Nephron progenitor cell (in vitro differentiated cells): ENCODE measurements at regions not wholly inside any gene's neighbourhood (a gene's known extent, or its start where the extent isn't known, plus 50 kb on each side); places are given as distances from the start of the nearest gene placed in this dataset.

Experiments
- DNase-seq: peaks from one replicate; pipeline ENCODE4 v3.0.0; 2021
- H3K27ac Mint-ChIP-seq: 2 replicates; pipeline ENCODE4 v1.8.0; 2021; ENCODE audit warnings: mild to moderate bottlenecking, moderate library complexity, mixed read lengths
- H3K27me3 Mint-ChIP-seq: 2 replicates; pipeline ENCODE4 v1.8.0; 2021; ENCODE audit warnings: mild to moderate bottlenecking, low read depth, mixed read lengths; ENCODE audit not compliant: poor library complexity
- H3K36me3 Mint-ChIP-seq: 2 replicates; pipeline ENCODE4 v1.8.0; 2021; ENCODE audit warnings: low read depth, mixed read lengths
- H3K4me1 Mint-ChIP-seq: 2 replicates; pipeline ENCODE4 v1.8.0; 2021; ENCODE audit warnings: mixed read lengths
- H3K4me3 Mint-ChIP-seq: 2 replicates; pipeline ENCODE4 v1.8.0; 2021; ENCODE audit warnings: mild to moderate bottlenecking, moderate library complexity, mixed read lengths
- H3K9me3 Mint-ChIP-seq: 2 replicates; pipeline ENCODE4 v1.8.0; 2021; ENCODE audit warnings: mild to moderate bottlenecking, moderate library complexity, mixed read lengths
- TF ChIP-seq, protein P1 (sequence below): fragments of 200-600 bp; sonication (generic); IDR thresholded peaks from 2 replicates; pipeline ENCODE4 v1.5.0; 2021; ENCODE audit warnings: antibody characterized with exemption

GRCh38 chr14:38959021-38959420, 144.0 kb downstream of the SEC23A start:
- H3K9me3 Mint-ChIP-seq, result no peaks in the 10 kb centered on the region
- peaks cover 6% of the 10 kb centered on the region for H3K4me1 Mint-ChIP-seq
- TF ChIP-seq, protein P1, sequence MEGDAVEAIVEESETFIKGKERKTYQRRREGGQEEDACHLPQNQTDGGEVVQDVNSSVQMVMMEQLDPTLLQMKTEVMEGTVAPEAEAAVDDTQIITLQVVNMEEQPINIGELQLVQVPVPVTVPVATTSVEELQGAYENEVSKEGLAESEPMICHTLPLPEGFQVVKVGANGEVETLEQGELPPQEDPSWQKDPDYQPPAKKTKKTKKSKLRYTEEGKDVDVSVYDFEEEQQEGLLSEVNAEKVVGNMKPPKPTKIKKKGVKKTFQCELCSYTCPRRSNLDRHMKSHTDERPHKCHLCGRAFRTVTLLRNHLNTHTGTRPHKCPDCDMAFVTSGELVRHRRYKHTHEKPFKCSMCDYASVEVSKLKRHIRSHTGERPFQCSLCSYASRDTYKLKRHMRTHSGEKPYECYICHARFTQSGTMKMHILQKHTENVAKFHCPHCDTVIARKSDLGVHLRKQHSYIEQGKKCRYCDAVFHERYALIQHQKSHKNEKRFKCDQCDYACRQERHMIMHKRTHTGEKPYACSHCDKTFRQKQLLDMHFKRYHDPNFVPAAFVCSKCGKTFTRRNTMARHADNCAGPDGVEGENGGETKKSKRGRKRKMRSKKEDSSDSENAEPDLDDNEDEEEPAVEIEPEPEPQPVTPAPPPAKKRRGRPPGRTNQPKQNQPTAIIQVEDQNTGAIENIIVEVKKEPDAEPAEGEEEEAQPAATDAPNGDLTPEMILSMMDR, result no peak
- peaks cover 3% of the 10 kb centered on the region for H3K27me3 Mint-ChIP-seq
- no peak for DNase-seq
- no peak overlapping the region for H3K4me3 Mint-ChIP-seq
- H3K27ac Mint-ChIP-seq, result no peak overlapping the region
- H3K36me3 Mint-ChIP-seq, result no peaks in the 10 kb centered on the region

DNA sequence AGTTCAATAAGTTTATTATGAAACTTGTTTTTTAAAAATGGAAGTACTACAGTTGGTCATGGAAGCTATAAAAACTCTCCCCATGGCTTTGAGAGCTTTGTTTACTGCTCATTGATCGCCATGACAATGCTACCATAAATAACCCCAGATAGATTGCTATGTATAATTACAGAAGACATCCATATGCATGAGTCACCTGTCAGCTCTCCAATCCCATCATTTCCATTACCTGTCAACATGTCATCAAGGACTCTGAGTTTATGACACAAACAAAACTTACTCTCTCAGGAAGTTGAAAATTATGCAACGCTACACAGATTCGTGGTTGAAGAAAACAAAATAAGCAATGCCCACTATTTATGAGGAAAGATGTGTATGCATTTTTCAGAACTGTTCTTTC, 144.4 kb downstream of the SEC23A start:
- H3K9me3 Mint-ChIP-seq, result no peaks in the 10 kb centered on the region
- H3K36me3 Mint-ChIP-seq, result no peaks in the 10 kb centered on the region
- H3K4me1 Mint-ChIP-seq, result peaks cover 6% of the 10 kb centered on the region
- DNase-seq, result no peak
- peaks cover 3% of the 10 kb centered on the region for H3K27me3 Mint-ChIP-seq
- TF ChIP-seq, protein P1, result no peak
- no peak overlapping the region for H3K27ac Mint-ChIP-seq
- no peak overlapping the region for H3K4me3 Mint-ChIP-seq

GRCh38 chr14:38951451-38951850, 151.6 kb downstream of the SEC23A start:
- H3K27me3 Mint-ChIP-seq, result peaks cover 3% of the 10 kb centered on the region
- no peak overlapping the region for H3K27ac Mint-ChIP-seq
- no peak for DNase-seq
- H3K9me3 Mint-ChIP-seq, result peaks cover 4% of the 10 kb centered on the region
- no peaks in the 10 kb centered on the region for H3K36me3 Mint-ChIP-seq
- TF ChIP-seq, protein P1, result no peak
- no peaks in the 10 kb centered on the region for H3K4me1 Mint-ChIP-seq
- no peak overlapping the region for H3K4me3 Mint-ChIP-seq

DNA sequence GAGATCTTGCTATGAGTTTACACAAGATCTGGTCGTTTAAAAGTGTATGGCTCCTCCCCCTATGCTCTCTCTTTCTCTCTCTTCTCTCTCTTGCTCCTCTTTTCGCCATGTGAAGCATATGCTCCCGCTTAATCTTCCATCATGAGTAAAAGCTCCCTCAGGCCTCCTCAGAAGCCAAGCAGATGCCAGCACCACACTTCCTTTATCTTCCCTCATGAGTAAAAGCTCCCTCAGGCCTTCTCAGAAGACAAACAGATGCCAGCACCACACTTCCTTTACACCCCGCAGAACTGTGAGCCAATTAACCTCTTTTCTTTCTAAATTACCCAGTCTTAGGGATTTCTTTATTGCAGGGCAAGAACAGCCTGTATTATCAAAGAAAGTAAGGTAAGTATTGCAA, 152.4 kb downstream of the SEC23A start:
- Mint-ChIP-seq H3K4me1 (no peaks in the 10 kb centered on the region), H3K4me3 (no peak overlapping the region), H3K36me3 (no peaks in the 10 kb centered on the region), H3K9me3 (peaks cover 4% of the 10 kb centered on the region), H3K27me3 (peaks cover under 1% of the 10 kb centered on the region), H3K27ac (no peak overlapping the region)
- TF ChIP-seq, protein P1, result no peak
- DNase-seq, result no peak

GRCh38 chr14:38948576-38948975, 154.5 kb downstream of the SEC23A start:
- H3K4me3 Mint-ChIP-seq, result no peak overlapping the region
- H3K4me1 Mint-ChIP-seq, result no peaks in the 10 kb centered on the region

GRCh38 chr14:38948171-38948570, 154.9 kb downstream of the SEC23A start:
- TF ChIP-seq, protein P1, result no peak
- H3K4me3 Mint-ChIP-seq, result no peak overlapping the region
- peaks cover 4% of the 10 kb centered on the region for H3K9me3 Mint-ChIP-seq
- no peaks in the 10 kb centered on the region for H3K27me3 Mint-ChIP-seq
- no peaks in the 10 kb centered on the region for H3K36me3 Mint-ChIP-seq
- no peak overlapping the region for H3K27ac Mint-ChIP-seq
- no peak for DNase-seq
- peaks cover 3% of the 10 kb centered on the region for H3K4me1 Mint-ChIP-seq

More at GRCh38 chr14:38948576-38948975, 154.5 kb downstream of the SEC23A start:
- DNase-seq, result no peak
- Mint-ChIP-seq H3K36me3 (no peaks in the 10 kb centered on the region), H3K9me3 (peaks cover 4% of the 10 kb centered on the region), H3K27ac (no peak overlapping the region), H3K27me3 (no peaks in the 10 kb centered on the region)
- TF ChIP-seq, protein P1, result no peak
